K562 (cell line): ENCODE measurements at regions not wholly inside any gene's neighbourhood (a gene's known extent, or its start where the extent isn't known, plus 50 kb on each side); places are given as distances from the start of the nearest gene placed in this dataset.

Source experiments
- ATAC-seq: fragments of 200-7000 bp; cut with Tn5 transposase; 3 replicates; pipeline ENCODE4 v1.9.1; 2020; ENCODE audit warnings: moderate library complexity
- BruUV-seq: library from RNA; stranded (reverse); fragments of 400-500 nt; replicated peaks from 2 replicates; lab custom pipeline; 2021; lab: Mats Ljungman, UMichigan
- CTCF ChIA-PET: fragments of 300-600 bp; formaldehyde crosslinking; extraction: SDS; loops from one replicate; lab custom pipeline; 2021; ENCODE audit warnings: low intra/inter-chr PET ratio; lab: Yijun Ruan, JAX
- POLR2A ChIA-PET: fragments of 300-600, 350-650 bp; sonication (Branson Sonifier 250); formaldehyde crosslinking; extraction: SDS; loops from one replicate; lab custom pipeline; 2021; ENCODE audit warnings: antibody characterized with exemption, inconsistent platforms; lab: Yijun Ruan, JAX
- DNase-seq, 4 experiments: peaks; one replicate each; pipeline versions ENCODE4 v3.0.0 to v3.0.0-alpha.2; 2011 to 2018; ENCODE audit warnings: low spot score in 3 of 4, mixed read lengths in 3 of 4; ENCODE audit errors: extremely low read depth in 1 of 4
- FAIRE-seq: peaks from 2 replicates; lab custom pipeline; 2011; peaks lifted over from hg19 to GRCh38; lab: Jason Lieb, UNC
- H2AFZ ChIP-seq: 2 replicates; pipeline ENCODE4 v1.6.0; 2011; ENCODE audit warnings: low read depth, low read length, control low read depth, inconsistent platforms
- H3K27ac ChIP-seq: fragments of 200-600 bp; 3 replicates; pipeline ENCODE4 v1.8.0; 2011; ENCODE audit warnings: low read depth, mild to moderate bottlenecking, control low read depth, inconsistent platforms, low read length, moderate library complexity, mixed read lengths; ENCODE audit errors: extremely low read depth
- H3K27me3 ChIP-seq, 2 experiments: fragments of 300-600 bp in 1 of 2; 2 replicates in 1 of 2; 3 replicates in 1 of 2; pipeline versions ENCODE4 v1.6.0 to v1.8.0; 2011; ENCODE audit warnings: inconsistent platforms in 2 of 2, low read length in 2 of 2, mild to moderate bottlenecking in 1 of 2, mixed read lengths in 1 of 2, moderate library complexity in 1 of 2; ENCODE audit not compliant: control insufficient read depth in 2 of 2, insufficient read depth in 2 of 2
- H3K36me3 ChIP-seq: fragments of 300-600 bp; 3 replicates; pipeline ENCODE4 v1.8.0; 2011; ENCODE audit warnings: mild to moderate bottlenecking, low read length, inconsistent platforms; ENCODE audit not compliant: control insufficient read depth, insufficient read depth
- H3K4me1 ChIP-seq, 2 experiments: fragments of 200-600 bp in 1 of 2; replicated peaks in 1 of 2; 2 replicates in 1 of 2; 3 replicates in 1 of 2; pipeline versions ENCODE4 v1.5.1 to v1.8.0; 2011; ENCODE audit warnings: inconsistent platforms in 2 of 2, low read length in 2 of 2, mild to moderate bottlenecking in 1 of 2, mixed read lengths in 1 of 2, moderate library complexity in 1 of 2; ENCODE audit not compliant: control insufficient read depth in 2 of 2, insufficient read depth in 2 of 2
- H3K4me2 ChIP-seq: 2 replicates; pipeline ENCODE4 v1.6.1; 2011; ENCODE audit warnings: low read length, control low read depth, inconsistent platforms, mixed read lengths; ENCODE audit not compliant: insufficient read depth
- H3K4me3 ChIP-seq: fragments of 200-600 bp; sonication (generic), shearing (Covaris generic); 2 replicates; pipeline ENCODE4 v1.5.1; 2016; ENCODE audit warnings: control low read depth, inconsistent platforms
- H3K79me2 ChIP-seq: fragments of 200-600 bp; 3 replicates; pipeline ENCODE4 v1.8.0; 2011; ENCODE audit warnings: low read length, inconsistent platforms; ENCODE audit not compliant: control insufficient read depth, insufficient read depth
- H3K9ac ChIP-seq, 2 experiments: 2 replicates each; pipeline versions ENCODE4 v1.6.0 to v1.6.1; 2011; ENCODE audit warnings: low read depth in 2 of 2, low read length in 2 of 2, control low read depth in 1 of 2, inconsistent platforms in 1 of 2, mild to moderate bottlenecking in 1 of 2, mixed read lengths in 1 of 2; ENCODE audit not compliant: insufficient read depth in 1 of 2
- H3K9me1 ChIP-seq: one replicate; pipeline ENCODE4 v1.6.0; 2011; ENCODE audit warnings: inconsistent platforms, mild to moderate bottlenecking, low read length, moderate library complexity; ENCODE audit not compliant: control insufficient read depth, insufficient read depth
- H3K9me3 ChIP-seq: replicated peaks from 2 replicates; pipeline ENCODE4 v1.5.1; 2011; ENCODE audit warnings: low read depth, low read length, inconsistent platforms; ENCODE audit not compliant: control insufficient read depth, insufficient read depth
- H4K20me1 ChIP-seq: replicated peaks from 2 replicates; pipeline ENCODE4 v1.6.1; 2011; ENCODE audit warnings: low read length, inconsistent platforms, mixed read lengths; ENCODE audit not compliant: control insufficient read depth, insufficient read depth
- AFF1 ChIP-seq, 2 experiments: fragments of 450-650 bp; IDR thresholded peaks; 2 replicates each; pipeline ENCODE4 v1.6.1; 2018; ENCODE audit warnings: mild to moderate bottlenecking in 2 of 2, low read depth in 1 of 2; ENCODE audit not compliant: partially characterized antibody in 2 of 2
- BRF2 ChIP-seq: IDR thresholded peaks from 3 replicates; pipeline ENCODE4 v1.6.1; 2011; ENCODE audit warnings: borderline replicate concordance, mild to moderate bottlenecking; ENCODE audit not compliant: insufficient read length, insufficient read depth
- CHAMP1 ChIP-seq: fragments of 450-650 bp; IDR thresholded peaks from 2 replicates; pipeline ENCODE4 v1.6.1; 2016; ENCODE audit warnings: mild to moderate bottlenecking
- EP300 ChIP-seq: IDR thresholded peaks from 2 replicates; pipeline ENCODE4 v1.6.1; 2012; ENCODE audit warnings: low read length, improper control_type of control experiment
- ESRRA ChIP-seq: fragments of 450-650 bp; IDR thresholded peaks from 2 replicates; pipeline ENCODE4 v1.6.1; 2014; ENCODE audit warnings: low read depth, mild to moderate bottlenecking, moderate library complexity, borderline replicate concordance
- GTF3C2 ChIP-seq: IDR thresholded peaks from 3 replicates; pipeline ENCODE4 v1.6.1; 2011; ENCODE audit warnings: borderline replicate concordance, mild to moderate bottlenecking, moderate library complexity; ENCODE audit not compliant: insufficient read length; ENCODE audit errors: extremely low read depth
- HNRNPK ChIP-seq: fragments of 200-400 bp; formaldehyde crosslinking; IDR thresholded peaks from one replicate; pipeline ENCODE4 v1.6.1; 2018; ENCODE audit warnings: mild to moderate bottlenecking, low read depth, low read length; ENCODE audit not compliant: poor library complexity, severe bottlenecking
- RBM17 ChIP-seq: fragments of 200-400 bp; formaldehyde crosslinking; IDR thresholded peaks from 2 replicates; pipeline ENCODE4 v1.6.1; 2017; ENCODE audit warnings: low read depth, mild to moderate bottlenecking, low read length, borderline replicate concordance
- ZNF444 ChIP-seq: fragments of 250-450 bp; sonication (Bioruptor Pico); IDR thresholded peaks from 2 replicates; pipeline ENCODE4 v1.4.0; 2020; ENCODE audit warnings: mild to moderate bottlenecking, moderate library complexity
- ZNF584 ChIP-seq: fragments of 200-800 bp; sonication (Bioruptor generic); IDR thresholded peaks from 2 replicates; pipeline ENCODE4 v1.6.1; 2016; ENCODE audit warnings: low read depth, mild to moderate bottlenecking, missing genetic modification characterization, missing compliant biosample characterization
- WGBS: fragments of 100-300 bp; shearing (Covaris generic); methylation state at CpG from one replicate; pipeline ENCODE4 v1.1.6; 2016; ENCODE audit warnings: low coverage, mixed read lengths; ENCODE audit not compliant: insufficient coverage; ENCODE audit errors: missing lambda C conversion rate; 5-methylcytosine and 5-hydroxymethylcytosine counted together
- in situ Hi-C: fragments of 300-500 bp; cut with MboI; formaldehyde crosslinking; loops from 4 replicates; pipeline ENCODE4 v1.15.0; 2018; ENCODE audit warnings: inconsistent platforms, mixed read lengths
- intact Hi-C: fragments of 100-400 bp; cut with micrococcal nuclease; formaldehyde crosslinking; loops from 2 replicates; pipeline ENCODE4 v1.14.2; 2022

- H3K4me2 ChIP-seq, result no peak overlapping the region
- DNase-seq (no peak), ATAC-seq (no peak), FAIRE-seq (no peak)
- CTCF ChIA-PET, result no interaction called here
- TF ChIP-seq AFF1 (IDR thresholded peaks at IDR 0.05; ENCODE audit: low read depth in 1 of 2, partially characterized antibody in 2 of 2) (no peak), ZNF584 (CRISPR knock-in tag) (no peak), HNRNPK (no peak), RBM17 (no peak), BRF2 (no peak), ESRRA (no peak), CHAMP1 (no peak), ZNF444 (CRISPR knock-in tag) (no peak), GTF3C2 (no peak), EP300 (no peak)
- no peak overlapping the region for H2AFZ ChIP-seq
- BruUV-seq, result no TSS peak
- intact Hi-C loops (no loop called here), in situ Hi-C loops (no loop called here)
- H3K4me1 ChIP-seq, result no peaks in the 10 kb centered on the region
- H3K27me3 ChIP-seq, result no peaks in the 10 kb centered on the region
- no peak overlapping the region for H3K4me3 ChIP-seq
- H3K36me3 ChIP-seq, result no peaks in the 10 kb centered on the region
- H3K9me1 ChIP-seq, result no peaks in the 10 kb centered on the region
- no peak overlapping the region for H3K27ac ChIP-seq
- 3% methylated on average over 11 of the region's 11 CpGs for WGBS
- no peaks in the 10 kb centered on the region for H3K9me3 ChIP-seq
- no peak overlapping the region for H3K9ac ChIP-seq
- POLR2A ChIA-PET, result no interaction called here
- no peaks in the 10 kb centered on the region for H3K79me2 ChIP-seq
- no peaks in the 10 kb centered on the region for H4K20me1 ChIP-seq
Measured at GRCh38 chr5:126220725-126221124, 202.5 kb upstream of the GRAMD2B start.
